ENCODE measurements at regions not wholly inside any gene's neighbourhood (a gene's known extent, or its start where the extent isn't known, plus 50 kb on each side); places are given as distances from the start of the nearest gene placed in this dataset.

GRCh38 chr16:54526087-54526486 is 239.5 kb upstream of the IRX3 start:
- Histone ChIP-seq H4K20me1 (ENCODE audit: insufficient read depth) (no peaks in the 10 kb centered on the region), H3K79me2 (ENCODE audit: insufficient read depth, low read depth) (no peaks in the 10 kb centered on the region), H3K27me3 (ENCODE audit: insufficient read depth, low read depth) (no peaks in the 10 kb centered on the region), H3K4me1 (ENCODE audit: low read depth, poor library complexity, severe bottlenecking) (no peaks in the 10 kb centered on the region), H3K4me2 (no peak overlapping the region), H2AFZ (ENCODE audit: low read depth) (no peak overlapping the region), H3K4me3 (IDR thresholded peaks at IDR 0.05; ENCODE audit: insufficient read depth, low read depth, low read length) (no peak overlapping the region), H3K36me3 (ENCODE audit: insufficient read depth) (no peaks in the 10 kb centered on the region), H3K9ac (no peak overlapping the region), H3K27ac (no peak overlapping the region)
- TF ChIP-seq CTCF (conservative IDR thresholded peaks at IDR 0.05; ENCODE audit: low read depth, low read length): no peak

GRCh38 chr16:54525104-54525503 is 238.5 kb upstream of the IRX3 start:
- Histone ChIP-seq H3K4me3 (IDR thresholded peaks at IDR 0.05; ENCODE audit: insufficient read depth, low read depth, low read length) (no peak overlapping the region), H3K4me2 (no peak overlapping the region), H2AFZ (ENCODE audit: low read depth) (no peak overlapping the region), H3K4me1 (ENCODE audit: low read depth, poor library complexity, severe bottlenecking) (no peaks in the 10 kb centered on the region), H3K79me2 (ENCODE audit: insufficient read depth, low read depth) (no peaks in the 10 kb centered on the region), H3K9ac (no peak overlapping the region), H4K20me1 (ENCODE audit: insufficient read depth) (no peaks in the 10 kb centered on the region), H3K27ac (no peak overlapping the region), H3K36me3 (ENCODE audit: insufficient read depth) (no peaks in the 10 kb centered on the region), H3K27me3 (ENCODE audit: insufficient read depth, low read depth) (no peaks in the 10 kb centered on the region)
- TF ChIP-seq CTCF (conservative IDR thresholded peaks at IDR 0.05; ENCODE audit: low read depth, low read length): no peak

GRCh38 chr16:54522584-54522983 is 236.0 kb upstream of the IRX3 start:
- no peak for TF ChIP-seq CTCF (conservative IDR thresholded peaks at IDR 0.05; ENCODE audit: low read depth, low read length)
- Histone ChIP-seq H3K27ac (no peak overlapping the region), H3K27me3 (ENCODE audit: insufficient read depth, low read depth) (no peaks in the 10 kb centered on the region), H3K4me3 (IDR thresholded peaks at IDR 0.05; ENCODE audit: insufficient read depth, low read depth, low read length) (no peak overlapping the region), H3K4me2 (no peak overlapping the region), H3K9ac (no peak overlapping the region), H3K79me2 (ENCODE audit: insufficient read depth, low read depth) (no peaks in the 10 kb centered on the region), H3K4me1 (ENCODE audit: low read depth, poor library complexity, severe bottlenecking) (no peaks in the 10 kb centered on the region), H4K20me1 (ENCODE audit: insufficient read depth) (no peaks in the 10 kb centered on the region), H3K36me3 (ENCODE audit: insufficient read depth) (no peaks in the 10 kb centered on the region), H2AFZ (ENCODE audit: low read depth) (no peak overlapping the region)

- H3K4me3 ChIP-seq (IDR thresholded peaks at IDR 0.05; ENCODE audit: insufficient read depth, low read depth, low read length): no peak overlapping the region
- H3K4me2 ChIP-seq: no peak overlapping the region
- TF ChIP-seq CTCF (conservative IDR thresholded peaks at IDR 0.05; ENCODE audit: low read depth, low read length): no peak
- H3K27me3 ChIP-seq (ENCODE audit: insufficient read depth, low read depth): no peaks in the 10 kb centered on the region
- H3K4me1 ChIP-seq (ENCODE audit: low read depth, poor library complexity, severe bottlenecking): no peaks in the 10 kb centered on the region
- H3K36me3 ChIP-seq (ENCODE audit: insufficient read depth): no peaks in the 10 kb centered on the region
- H3K79me2 ChIP-seq (ENCODE audit: insufficient read depth, low read depth): no peaks in the 10 kb centered on the region
- H2AFZ ChIP-seq (ENCODE audit: low read depth): no peak overlapping the region
- H3K27ac ChIP-seq: no peak overlapping the region
- H4K20me1 ChIP-seq (ENCODE audit: insufficient read depth): no peaks in the 10 kb centered on the region
- no peak overlapping the region for H3K9ac ChIP-seq
Measured at GRCh38 chr16:54521327-54521726, 234.7 kb upstream of the IRX3 start.
